ENCODE measurements at regions not wholly inside any gene's neighbourhood (a gene's known extent, or its start where the extent isn't known, plus 50 kb on each side); places are given as distances from the start of the nearest gene placed in this dataset.

DNA sequence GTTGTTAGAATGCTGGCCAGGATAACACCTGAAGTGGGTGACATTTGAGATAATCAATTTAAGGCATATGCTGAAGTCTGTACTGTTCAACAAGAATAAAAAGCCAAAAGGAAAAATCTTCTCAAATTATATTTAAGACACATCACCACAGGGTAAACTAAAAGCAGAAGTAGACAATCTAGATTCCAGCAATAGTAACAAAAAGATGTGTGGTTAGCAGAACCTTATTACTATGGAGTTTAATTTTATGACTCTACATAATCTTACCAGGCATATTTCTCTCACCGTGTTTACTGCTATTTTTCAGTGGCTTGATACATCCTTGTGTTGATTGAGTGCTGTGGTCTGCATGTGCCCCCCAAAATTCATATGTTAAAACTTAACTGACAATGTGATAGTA, 300.4 kb upstream of the ZP4 start:
- no peak for DNase-seq (ENCODE audit: low spot score)

- DNase-seq (ENCODE audit: low spot score): no peak
These were observed 296.8 kb upstream of the ZP4 start for GRCh38 chr1:238187575-238187949.

GRCh38 chr1:238186887-238187574, 296.3 kb upstream of the ZP4 start:
- no peak for DNase-seq (ENCODE audit: low spot score)

- no peak for DNase-seq (ENCODE audit: low spot score)
These were observed 287.4 kb upstream of the ZP4 start for GRCh38 chr1:238177960-238178645.

DNA sequence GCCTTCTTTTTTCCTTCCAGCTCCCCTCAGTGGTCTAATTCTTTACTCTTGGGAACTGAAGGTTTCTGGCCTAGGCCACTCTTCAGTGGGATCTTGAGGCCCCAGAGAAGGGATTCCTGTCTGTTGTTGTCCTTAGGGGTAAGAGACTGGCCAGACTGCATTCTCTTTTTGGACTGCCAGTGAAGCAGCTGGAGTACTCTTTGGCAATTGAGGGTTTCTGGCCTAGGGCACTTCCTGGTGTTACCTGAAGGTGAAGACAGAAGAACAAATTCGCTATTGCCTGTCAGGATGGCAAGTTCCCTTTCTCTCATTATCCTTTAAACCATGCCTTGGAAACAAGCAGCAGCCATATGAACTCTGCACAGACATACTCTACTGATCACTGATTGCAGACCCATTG, 286.6 kb upstream of the ZP4 start:
- DNase-seq (ENCODE audit: low spot score): no peak

- DNase-seq (ENCODE audit: low spot score): no peak
These were observed 285.7 kb upstream of the ZP4 start for GRCh38 chr1:238176441-238176840.

DNA sequence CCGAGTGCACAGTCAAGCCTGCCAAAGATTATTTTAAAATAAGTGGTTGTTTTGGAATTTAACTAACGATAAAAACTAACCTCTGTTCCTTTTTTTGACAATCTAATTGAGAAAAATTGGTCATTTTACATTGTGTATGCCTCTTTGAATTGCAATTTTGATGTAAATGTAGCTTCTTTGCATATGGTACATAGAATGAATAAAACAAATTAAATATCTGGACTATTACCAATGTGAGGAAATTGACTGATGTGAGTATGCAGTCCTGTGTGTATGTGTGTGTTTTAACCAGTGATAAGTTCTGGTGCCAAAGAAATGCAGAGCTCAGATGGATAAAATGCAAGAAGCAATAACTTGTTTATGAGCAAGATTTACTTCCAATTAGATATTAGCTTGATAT, 281.3 kb upstream of the ZP4 start:
- no peak for DNase-seq (ENCODE audit: low spot score)

DNA sequence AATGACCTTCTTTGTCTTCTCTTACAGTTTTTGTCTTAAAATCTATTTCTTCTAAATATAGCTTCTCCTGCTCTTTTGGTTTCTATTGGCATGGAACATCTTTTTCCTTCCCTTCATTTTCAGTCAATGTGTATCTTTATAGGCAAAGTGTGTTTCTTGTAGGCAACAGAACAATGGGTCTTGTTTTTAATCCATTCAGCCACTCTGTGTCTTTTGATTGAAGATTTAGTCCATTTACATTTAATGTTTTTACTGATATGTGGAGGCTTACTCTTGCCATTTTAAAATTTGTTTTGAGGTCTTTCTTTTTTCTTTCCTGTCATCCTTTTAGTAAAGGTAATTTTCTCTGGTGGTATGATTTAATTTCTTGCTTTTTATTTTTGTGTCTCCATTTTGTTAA, 271.2 kb upstream of the ZP4 start:
- no peak for DNase-seq (ENCODE audit: low spot score)

DNA sequence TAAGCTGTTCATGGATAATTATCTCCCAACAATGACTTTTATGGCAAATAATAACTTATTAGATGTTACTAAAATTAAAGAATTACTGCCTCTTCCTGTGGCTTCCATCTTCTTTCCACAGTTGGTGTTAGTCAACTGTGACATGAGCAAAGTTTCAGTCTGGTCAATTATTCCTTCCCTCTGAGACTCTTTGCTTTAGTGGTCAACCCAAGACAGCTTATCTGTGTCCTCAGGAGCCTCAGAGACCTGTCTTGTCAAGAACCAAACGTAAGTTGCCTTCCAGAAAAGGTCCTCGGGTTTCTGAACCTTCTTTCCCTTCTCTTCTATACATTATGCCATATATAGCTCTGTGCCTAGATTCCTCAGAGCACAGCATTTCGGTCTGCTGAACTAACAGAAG, 263.2 kb upstream of the ZP4 start:
- DNase-seq (ENCODE audit: low spot score): no peak

DNA sequence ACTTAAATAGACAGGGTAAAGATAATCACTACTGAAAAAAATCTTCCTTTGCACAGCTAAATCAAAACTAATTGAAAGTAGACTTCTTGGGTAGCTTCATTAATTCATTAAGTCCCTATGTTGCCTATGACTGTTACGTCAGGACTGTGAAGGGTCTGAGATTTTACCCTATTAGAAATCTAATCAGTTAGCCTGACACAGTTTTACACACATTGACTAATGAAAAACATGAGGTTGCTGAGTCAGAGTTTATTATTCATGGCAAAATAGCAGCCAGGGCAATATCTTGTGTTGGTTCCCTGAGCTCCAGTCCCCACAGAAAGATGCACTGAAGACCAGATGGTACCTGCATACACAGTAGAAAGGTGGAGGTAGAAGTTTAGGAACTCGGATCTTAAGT, 262.5 kb upstream of the ZP4 start:
- no peak for DNase-seq (ENCODE audit: low spot score)

GRCh38 chr1:238152119-238152518, 261.4 kb upstream of the ZP4 start:
- DNase-seq (ENCODE audit: low spot score): no peak

DNA sequence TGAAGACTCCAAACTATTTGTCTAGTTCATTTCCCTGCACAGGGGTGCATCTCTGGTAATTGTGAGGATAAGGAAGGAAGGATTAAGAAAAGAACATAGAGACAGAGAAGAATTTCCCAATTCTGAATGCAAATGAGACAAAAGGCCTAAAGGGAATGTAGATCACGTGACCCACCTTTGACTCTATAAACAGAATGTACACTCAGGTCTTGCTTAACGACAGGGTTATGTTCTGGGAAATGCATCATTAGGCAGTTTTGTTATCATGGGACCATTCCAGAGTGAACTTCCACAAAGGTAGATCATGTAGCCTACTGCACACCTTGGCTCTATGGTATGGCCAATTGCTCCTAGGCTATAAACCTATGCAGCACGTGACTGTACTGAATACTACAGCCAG, 252.3 kb upstream of the ZP4 start:
- no peak for DNase-seq (ENCODE audit: low spot score)

- DNase-seq (ENCODE audit: low spot score): no peak
These were observed 250.6 kb upstream of the ZP4 start for GRCh38 chr1:238141353-238141752.

- no peak for DNase-seq (ENCODE audit: low spot score)
These were observed 249.0 kb upstream of the ZP4 start for GRCh38 chr1:238139713-238140112.

- DNase-seq (ENCODE audit: low spot score): no peak
These were observed 247.4 kb upstream of the ZP4 start for GRCh38 chr1:238138059-238138626.

GRCh38 chr1:238135708-238136664, 245.3 kb upstream of the ZP4 start:
- no peak for DNase-seq (ENCODE audit: low spot score)

DNA sequence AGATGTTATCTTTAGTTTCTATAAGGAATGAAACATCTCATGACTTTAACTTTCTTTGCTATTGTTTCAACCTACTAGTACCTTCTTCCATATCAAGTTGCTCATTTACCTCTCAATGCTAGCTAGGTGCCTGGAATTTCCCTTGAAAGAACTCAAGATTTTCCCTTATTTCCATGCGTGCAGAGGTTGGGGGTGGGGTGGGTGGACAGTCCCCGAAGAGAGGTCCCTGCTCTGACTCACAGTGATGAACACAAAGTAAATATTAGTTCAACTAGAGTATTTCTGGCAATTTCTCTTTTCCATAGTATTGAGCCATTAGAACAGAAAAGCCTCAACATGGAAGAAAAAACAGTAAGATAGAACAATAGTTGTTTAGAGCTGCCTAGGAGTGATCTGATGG, 239.0 kb upstream of the ZP4 start:
- no peak for DNase-seq (ENCODE audit: low spot score)

- DNase-seq (ENCODE audit: low spot score): no peak
These were observed 232.5 kb upstream of the ZP4 start for GRCh38 chr1:238123201-238123600.

DNA sequence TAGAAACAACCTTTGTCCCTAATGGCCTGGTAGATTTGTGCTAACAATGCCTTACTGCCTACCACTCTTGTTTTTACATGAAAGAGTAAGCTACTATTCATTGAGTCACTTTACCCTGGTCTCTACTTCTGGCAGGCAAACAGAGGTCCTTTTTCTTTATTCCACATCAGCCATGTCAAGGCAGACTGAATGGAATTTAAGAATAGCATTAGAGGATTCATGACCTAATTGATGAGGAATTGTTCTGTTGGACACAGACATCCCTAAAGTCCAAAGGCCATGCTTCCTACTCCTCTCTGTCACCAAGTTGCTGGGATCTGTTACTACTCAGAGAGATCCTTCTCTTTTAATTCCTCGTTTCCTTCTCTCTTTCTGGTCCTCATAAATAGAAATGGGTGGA, 229.1 kb upstream of the ZP4 start:
- no peak for DNase-seq (ENCODE audit: low spot score)

DNA sequence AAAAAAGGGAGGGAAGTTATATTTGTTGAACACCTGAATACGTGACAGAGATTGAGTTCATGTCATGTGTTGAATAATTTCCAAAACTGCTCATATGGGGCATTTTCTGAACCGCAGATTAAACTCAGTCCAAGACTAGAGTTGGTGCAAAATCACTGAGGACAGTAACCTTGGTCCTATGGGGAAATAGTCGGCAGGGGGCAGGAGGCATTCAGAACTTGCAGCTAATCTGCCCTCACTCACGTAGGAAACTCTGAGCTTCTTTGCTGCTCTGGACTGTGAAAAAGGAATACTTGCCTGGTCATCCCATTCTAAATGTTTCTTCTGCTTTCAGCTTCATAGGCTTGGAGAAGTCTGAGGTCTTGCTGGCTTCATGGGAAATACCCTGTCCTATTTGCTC, 228.3 kb upstream of the ZP4 start:
- DNase-seq (ENCODE audit: low spot score): no peak

DNA sequence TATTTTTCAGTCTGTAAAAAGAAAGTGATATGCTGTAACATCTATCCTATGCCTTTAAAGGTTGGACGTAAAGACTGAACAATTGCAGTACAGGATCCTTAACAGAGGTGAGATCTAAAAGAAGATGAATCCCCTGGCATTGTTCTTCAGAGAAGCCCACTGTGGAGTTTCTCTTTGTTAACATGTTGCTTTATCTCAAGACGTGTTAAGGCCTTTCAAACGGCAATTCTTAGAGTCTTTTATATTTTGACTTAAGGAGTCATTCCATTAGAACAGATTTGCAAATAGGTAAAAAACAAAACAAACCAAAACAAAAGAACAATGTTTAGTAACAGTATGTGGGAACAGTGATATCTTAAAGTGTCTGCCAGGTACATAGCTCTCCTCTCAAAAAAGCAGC, 225.1 kb upstream of the ZP4 start:
- DNase-seq (ENCODE audit: low spot score): no peak

- DNase-seq (ENCODE audit: low spot score): no peak
These were observed 222.4 kb upstream of the ZP4 start for GRCh38 chr1:238112952-238113621.

Data from Ammon's horn (tissue), 1 donor.